ENCODE measurements at regions not wholly inside any gene's neighbourhood (a gene's known extent, or its start where the extent isn't known, plus 50 kb on each side); places are given as distances from the start of the nearest gene placed in this dataset.

DNA sequence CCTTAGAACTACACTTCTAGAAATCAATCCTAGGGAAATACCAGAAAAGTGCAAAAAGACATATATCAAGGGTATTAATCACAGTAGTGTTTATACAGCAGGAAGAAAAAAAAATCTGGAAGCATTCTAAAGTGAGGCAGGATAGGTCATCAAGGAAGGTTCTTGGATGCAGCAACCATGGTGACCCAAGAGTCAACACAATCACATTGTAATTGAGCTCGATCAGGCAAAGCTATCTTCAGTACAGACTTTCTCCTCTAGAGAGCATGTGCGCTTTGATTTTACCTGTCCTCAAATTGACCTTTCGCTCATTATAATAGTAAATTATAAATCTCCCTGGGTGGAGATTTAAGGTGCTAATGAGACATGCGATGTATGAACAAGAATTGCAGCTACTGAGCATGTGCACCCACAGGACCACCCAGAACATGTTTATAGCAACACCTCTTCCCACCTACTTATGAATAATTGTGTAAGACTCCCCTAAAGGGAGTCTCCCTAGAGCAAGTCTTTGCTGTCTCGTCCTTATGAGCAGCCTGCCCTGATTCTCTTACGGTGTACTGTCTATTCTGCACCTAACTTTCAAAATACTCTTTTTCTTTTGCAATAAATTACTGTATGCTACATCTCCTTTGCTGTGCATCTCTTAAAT lies 297.7 kb downstream of the ATPSCKMT start:
- no peak overlapping the region for H3K27ac ChIP-seq (ENCODE audit: insufficient read length, low read depth, low read length)
- H3K4ac ChIP-seq (ENCODE audit: low read depth, low read length) = no peak overlapping the region
- H3K79me2 ChIP-seq (ENCODE audit: insufficient read depth, low read length) = no peaks in the 10 kb centered on the region
- no peak overlapping the region for H2BK15ac ChIP-seq (ENCODE audit: low read depth, low read length)
- no peaks in the 10 kb centered on the region for H3K9me3 ChIP-seq (ENCODE audit: control insufficient read depth, low read depth, low read length)
- no peak for TF ChIP-seq CTCF (conservative IDR thresholded peaks at IDR 0.05)
- H4K5ac ChIP-seq (ENCODE audit: insufficient read length, low read depth, low read length) = no peak overlapping the region
- no peak overlapping the region for H3K23ac ChIP-seq (ENCODE audit: insufficient read length, low read depth, low read length)
- DNase-seq = no peak
- Mint-ChIP-seq H3K27me3 (ENCODE audit: low read depth) (no peaks in the 10 kb centered on the region), H3K9me3 (no peaks in the 10 kb centered on the region; a peak in 1 of 5 replicates), H3K27ac (no peak overlapping the region), H3K4me1 (peaks cover 14 to 18% of the 10 kb centered on the region in 2 experiments), H3K36me3 (ENCODE audit: insufficient read depth in 1 of 3, low read depth in 3 of 3) (no peaks in the 10 kb centered on the region), H3K4me3 (no peak overlapping the region)
- H2AK5ac ChIP-seq (ENCODE audit: insufficient read length, low read length) = no peak overlapping the region
- no peaks in the 10 kb centered on the region for H3K79me1 ChIP-seq (ENCODE audit: insufficient read depth, low read depth, low read length, poor library complexity, severe bottlenecking)
- H3T11ph ChIP-seq (ENCODE audit: low read length) = no peak overlapping the region
- no peak overlapping the region for H4K8ac ChIP-seq (replicated peaks; ENCODE audit: insufficient read length, low read depth, low read length)
- H4K91ac ChIP-seq (ENCODE audit: insufficient read length, low read depth, low read length) = no peak overlapping the region
- no CpG with 5 or more reads among the region's 6 CpGs for WGBS (ENCODE audit: extremely low coverage, insufficient read length, low lambda C conversion rate)
- H3K4me1 ChIP-seq (ENCODE audit: insufficient read depth, low read length) = 0 out of 2 replicates have a peak, but pooled peaks cover 2% of the 10 kb centered on the region
- no peak overlapping the region for H3K9ac ChIP-seq (ENCODE audit: extremely low read depth, insufficient read length, low read length)
- no peak overlapping the region for H2AFZ ChIP-seq (ENCODE audit: low read length)
- no peaks in the 10 kb centered on the region for H4K20me1 ChIP-seq (ENCODE audit: control insufficient read depth, insufficient read depth, insufficient read length)
- H2BK12ac ChIP-seq (ENCODE audit: insufficient read length, low read depth, low read length) = no peak overlapping the region
- no peak overlapping the region for H3K18ac ChIP-seq (ENCODE audit: insufficient read length, low read depth, low read length)
- no peak overlapping the region for H3K14ac ChIP-seq (ENCODE audit: insufficient read depth, low read length)
- no peak overlapping the region for H3K4me2 ChIP-seq (ENCODE audit: insufficient read depth, insufficient read length, low read length)
- H3K56ac ChIP-seq (ENCODE audit: insufficient read length, low read depth, low read length) = no peak overlapping the region
- H3K27me3 ChIP-seq (ENCODE audit: insufficient read depth, low read length) = no peaks in the 10 kb centered on the region
- H2BK5ac ChIP-seq (ENCODE audit: insufficient read length, low read length) = no peak overlapping the region
- no peak overlapping the region for H2BK20ac ChIP-seq (ENCODE audit: low read depth, low read length, poor library complexity, severe bottlenecking)
- no peak overlapping the region for H2BK120ac ChIP-seq (ENCODE audit: low read depth, low read length, poor library complexity, severe bottlenecking)
- no peaks in the 10 kb centered on the region for H3K23me2 ChIP-seq (ENCODE audit: insufficient read length, low read depth, low read length, poor library complexity, severe bottlenecking)
